IMR-90 (cell line): ENCODE measurements at regions not wholly inside any gene's neighbourhood (a gene's known extent, or its start where the extent isn't known, plus 50 kb on each side); places are given as distances from the start of the nearest gene placed in this dataset.

ENCODE experiments used
- ATAC-seq: fragments of 200-7000 bp; cut with Tn5 transposase; 2 replicates; pipeline ENCODE4 v1.9.1; 2020; ENCODE audit warnings: low read depth, mild to moderate bottlenecking, moderate library complexity
- BruUV-seq: library from RNA; stranded (reverse); fragments of 400-500 nt; replicated peaks from 2 replicates; lab custom pipeline; 2021; lab: Mats Ljungman, UMichigan
- CTCF ChIA-PET: fragments of 300-600 bp; formaldehyde crosslinking; extraction: SDS; loops from one replicate; lab custom pipeline; 2021; ENCODE audit warnings: antibody characterized with exemption; lab: Yijun Ruan, JAX
- POLR2A ChIA-PET: fragments of 300-600 bp; sonication (Branson Sonifier 250); formaldehyde crosslinking; loops from one replicate; lab custom pipeline; 2022; ENCODE audit warnings: antibody characterized with exemption; ENCODE audit not compliant: unreplicated experiment; lab: Charles Lee
- DNase-seq: peaks from one replicate; pipeline ENCODE4 v3.0.0; 2013
- H2AFZ ChIP-seq: replicated peaks from 2 replicates; pipeline ENCODE3; 2013; ENCODE audit warnings: low read length, mild to moderate bottlenecking; ENCODE audit not compliant: poor library complexity
- H2AK5ac ChIP-seq: 2 replicates; pipeline ENCODE4 v1.6.1; 2013; ENCODE audit warnings: low read depth, low read length, inconsistent platforms
- H2AK9ac ChIP-seq: replicated peaks from 2 replicates; pipeline ENCODE3; 2013; ENCODE audit warnings: mild to moderate bottlenecking, low read depth, low read length, moderate library complexity; ENCODE audit not compliant: poor library complexity
- H2BK120ac ChIP-seq: 2 replicates; pipeline ENCODE4 v1.6.1; 2013; ENCODE audit warnings: low read depth, low read length, inconsistent platforms
- H2BK15ac ChIP-seq: 3 replicates; pipeline ENCODE4 v1.6.1; 2013; ENCODE audit warnings: low read depth, low read length, inconsistent platforms
- H2BK20ac ChIP-seq: 2 replicates; pipeline ENCODE4 v1.6.1; 2013; ENCODE audit warnings: low read depth, mild to moderate bottlenecking, inconsistent platforms, low read length, moderate library complexity
- H2BK5ac ChIP-seq: 2 replicates; pipeline ENCODE4 v1.6.1; 2013; ENCODE audit warnings: mild to moderate bottlenecking, low read depth, low read length, inconsistent platforms; ENCODE audit not compliant: poor library complexity, severe bottlenecking
- H3K14ac ChIP-seq: replicated peaks from 2 replicates; pipeline ENCODE4 v1.6.1; 2013; ENCODE audit warnings: low read depth, low read length, inconsistent platforms
- H3K18ac ChIP-seq: 2 replicates; pipeline ENCODE4 v1.6.1; 2013; ENCODE audit warnings: low read depth, low read length, control low read depth
- H3K23ac ChIP-seq: 2 replicates; pipeline ENCODE4 v1.6.1; 2013; ENCODE audit warnings: low read depth, low read length, inconsistent platforms
- H3K27ac ChIP-seq: 2 replicates; pipeline ENCODE4 v1.5.1; 2013; ENCODE audit warnings: mild to moderate bottlenecking, control low read depth, low read length; ENCODE audit not compliant: insufficient read depth
- H3K27me3 ChIP-seq: 2 replicates; pipeline ENCODE4 v1.6.1; 2013; ENCODE audit warnings: low read length; ENCODE audit not compliant: control insufficient read depth, insufficient read depth
- H3K36me3 ChIP-seq: 2 replicates; pipeline ENCODE4 v1.6.1; 2013; ENCODE audit warnings: low read length, mixed read lengths; ENCODE audit not compliant: control insufficient read depth, insufficient read depth
- H3K4ac ChIP-seq: 2 replicates; pipeline ENCODE4 v1.6.1; 2013; ENCODE audit warnings: low read depth, low read length, inconsistent platforms
- H3K4me1 ChIP-seq: 2 replicates; pipeline ENCODE4 v1.6.1; 2013; ENCODE audit warnings: low read length, mixed read lengths; ENCODE audit not compliant: control insufficient read depth, insufficient read depth
- H3K4me2 ChIP-seq: 2 replicates; pipeline ENCODE4 v1.6.1; 2013; ENCODE audit warnings: low read depth, mild to moderate bottlenecking, control low read depth, low read length, moderate library complexity
- H3K4me3 ChIP-seq: 2 replicates; pipeline ENCODE4 v1.5.1; 2013; ENCODE audit warnings: low read depth, mild to moderate bottlenecking, control low read depth, low read length, moderate library complexity; ENCODE audit not compliant: insufficient read depth
- H3K56ac ChIP-seq: 2 replicates; pipeline ENCODE4 v1.6.1; 2013; ENCODE audit warnings: low read length, inconsistent platforms; ENCODE audit not compliant: insufficient read depth; ENCODE audit errors: extremely low read depth
- H3K79me1 ChIP-seq, 2 experiments: 2 replicates each; pipeline ENCODE4 v1.6.1; 2013; ENCODE audit warnings: low read length in 2 of 2, inconsistent platforms in 1 of 2, low read depth in 1 of 2
- H3K9ac ChIP-seq: 2 replicates; pipeline ENCODE4 v1.6.1; 2013; ENCODE audit warnings: low read depth, low read length, control low read depth
- H3K9me1 ChIP-seq: 2 replicates; pipeline ENCODE4 v1.6.1; 2013; ENCODE audit warnings: low read length, inconsistent platforms; ENCODE audit not compliant: insufficient read depth
- H3K9me3 ChIP-seq: 2 replicates; pipeline ENCODE4 v1.6.1; 2013; ENCODE audit warnings: low read length; ENCODE audit not compliant: control insufficient read depth, insufficient read depth
- H4K20me1 ChIP-seq: 2 replicates; pipeline ENCODE4 v1.6.1; 2013; ENCODE audit warnings: low read length, inconsistent platforms; ENCODE audit not compliant: insufficient read depth
- H4K5ac ChIP-seq: 2 replicates; pipeline ENCODE4 v1.6.1; 2013; ENCODE audit warnings: mild to moderate bottlenecking, low read depth, low read length, control low read depth
- H4K8ac ChIP-seq, 2 experiments: 2 replicates each; pipeline ENCODE4 v1.6.1; 2013; ENCODE audit warnings: low read depth in 2 of 2, low read length in 2 of 2, control low read depth in 1 of 2, inconsistent platforms in 1 of 2
- H4K91ac ChIP-seq: 2 replicates; pipeline ENCODE4 v1.6.1; 2013; ENCODE audit warnings: low read depth, low read length, inconsistent platforms; ENCODE audit not compliant: insufficient read depth
- CTCF ChIP-seq: conservative IDR thresholded peaks from 2 replicates; pipeline ENCODE4 v1.5.1; 2012; ENCODE audit warnings: mild to moderate bottlenecking, low read depth, low read length, improper control_type of control experiment
- FOS ChIP-seq: fragments of 150-350 bp; IDR thresholded peaks from 2 replicates; pipeline ENCODE4 v1.6.1; 2016; ENCODE audit warnings: low read depth, low read length
- MAFK ChIP-seq: IDR thresholded peaks from 2 replicates; pipeline ENCODE4 v1.6.1; 2012; ENCODE audit warnings: low read depth, low read length, improper control_type of control experiment
- MAZ ChIP-seq: IDR thresholded peaks from 2 replicates; pipeline ENCODE4 v1.6.1; 2012; ENCODE audit warnings: low read depth, mild to moderate bottlenecking, low read length, improper control_type of control experiment, moderate library complexity, borderline replicate concordance
- RCOR1 ChIP-seq: IDR thresholded peaks from 2 replicates; pipeline ENCODE4 v1.6.1; 2012; ENCODE audit warnings: mild to moderate bottlenecking, low read length, improper control_type of control experiment; ENCODE audit not compliant: insufficient replicate concordance
- WGBS, 2 experiments: methylation state at CpG; one replicate each; pipeline versions ENCODE4 v1.1.5 to v1.1.7; 2013; ENCODE audit warnings: missing lambda C conversion rate in 2 of 2; ENCODE audit not compliant: insufficient read length in 1 of 2; ENCODE audit errors: extremely low coverage in 2 of 2; 5-methylcytosine and 5-hydroxymethylcytosine counted together
- dilution Hi-C: fragments of 300-500 bp; cut with HindIII; formaldehyde crosslinking; loops from one replicate; pipeline ENCODE4 v1.14.3; 2018; ENCODE audit warnings: low sequenced_read_pairs; ENCODE audit not compliant: unreplicated experiment
- in situ Hi-C: fragments of 300-500 bp; cut with MboI; formaldehyde crosslinking; loops from 3 replicates; pipeline ENCODE4 v1.14.3; 2019; ENCODE audit warnings: low sequenced_read_pairs, inconsistent platforms, mixed read lengths
- intact Hi-C: fragments of 100-400 bp; cut with micrococcal nuclease; formaldehyde crosslinking; loops from 2 replicates; pipeline ENCODE4 v1.10.0; 2022
- TF ChIP-seq, protein P1 (sequence below): fragments of 150-350 bp; IDR thresholded peaks from 2 replicates; pipeline ENCODE4 v1.6.1; 2017; ENCODE audit warnings: mild to moderate bottlenecking, antibody characterized with exemption, low read length, low read depth

GRCh38 chr12:31819427-31819826 is 90.6 kb upstream of the AMN1 start:
- Histone ChIP-seq H3K4me1 (no peaks in the 10 kb centered on the region), H3K9ac (no peak overlapping the region), H2BK15ac (no peak overlapping the region), H2BK120ac (no peak overlapping the region), H3K23ac (no peak overlapping the region), H4K91ac (no peak overlapping the region), H3K36me3 (no peaks in the 10 kb centered on the region), H3K4ac (no peak overlapping the region), H3K9me1 (no peaks in the 10 kb centered on the region), H3K9me3 (no peaks in the 10 kb centered on the region), H2BK5ac (no peak overlapping the region), H2AK5ac (no peak overlapping the region), H3K4me2 (no peak overlapping the region), H2AK9ac (no peak overlapping the region), H3K18ac (no peak overlapping the region), H2AFZ (no peak overlapping the region), H4K8ac (no peak overlapping the region), H3K14ac (no peak overlapping the region), H3K56ac (no peak overlapping the region), H2BK20ac (no peak overlapping the region), H3K27ac (no peak overlapping the region), H3K79me1 (no peaks in the 10 kb centered on the region), H4K20me1 (no peaks in the 10 kb centered on the region), H4K5ac (no peak overlapping the region), H3K4me3 (no peak overlapping the region), H3K27me3 (no peaks in the 10 kb centered on the region)
- CTCF ChIA-PET: no interaction called here
- intact Hi-C loops: no loop called here
- no peak for DNase-seq
- dilution Hi-C loops: no loop called here
- in situ Hi-C loops: no loop called here
- TF ChIP-seq CTCF: no peak
- no peak for TF ChIP-seq RCOR1
- no peak for TF ChIP-seq FOS
- TF ChIP-seq MAFK: no peak
- TF ChIP-seq MAZ: no peak
- TF ChIP-seq, protein P1, sequence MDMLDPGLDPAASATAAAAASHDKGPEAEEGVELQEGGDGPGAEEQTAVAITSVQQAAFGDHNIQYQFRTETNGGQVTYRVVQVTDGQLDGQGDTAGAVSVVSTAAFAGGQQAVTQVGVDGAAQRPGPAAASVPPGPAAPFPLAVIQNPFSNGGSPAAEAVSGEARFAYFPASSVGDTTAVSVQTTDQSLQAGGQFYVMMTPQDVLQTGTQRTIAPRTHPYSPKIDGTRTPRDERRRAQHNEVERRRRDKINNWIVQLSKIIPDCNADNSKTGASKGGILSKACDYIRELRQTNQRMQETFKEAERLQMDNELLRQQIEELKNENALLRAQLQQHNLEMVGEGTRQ: no peak
- WGBS, 2 experiments: no CpG with 5 or more reads among the region's 2 CpGs
- ATAC-seq: no peak
- POLR2A ChIA-PET: no interaction called here
- no TSS peak for BruUV-seq
